HG02870 (cell line): ENCODE measurements at regions not wholly inside any gene's neighbourhood (a gene's known extent, or its start where the extent isn't known, plus 50 kb on each side); places are given as distances from the start of the nearest gene placed in this dataset.

Source experiments
- ATAC-seq: cut with Tn5 transposase; IDR thresholded peaks from one replicate; pipeline ENCODE4 v1.9.1; 2021; ENCODE audit warnings: mild to moderate bottlenecking, moderate library complexity; ENCODE audit not compliant: unreplicated experiment

DNA sequence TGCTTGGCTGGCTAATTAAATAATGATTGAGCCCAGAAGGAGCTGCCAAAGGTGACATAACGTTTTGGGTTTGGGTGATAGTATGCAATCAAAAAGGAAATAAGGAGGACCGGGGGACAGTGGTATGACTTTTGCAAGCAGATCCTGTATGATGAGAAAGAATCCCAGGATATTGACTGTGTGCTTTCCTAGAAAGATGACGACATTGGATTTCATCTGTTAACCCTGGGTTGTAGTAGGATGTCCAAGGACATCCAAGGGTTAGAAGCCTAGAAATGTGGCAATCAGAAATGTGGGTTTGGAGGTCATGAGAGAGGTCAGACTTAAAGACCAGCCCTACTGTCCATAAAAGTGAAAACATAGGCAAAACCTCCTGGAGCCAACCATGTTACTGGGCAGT, 50.3 kb upstream of the HMHB1 start:
- ATAC-seq = no peak

DNA sequence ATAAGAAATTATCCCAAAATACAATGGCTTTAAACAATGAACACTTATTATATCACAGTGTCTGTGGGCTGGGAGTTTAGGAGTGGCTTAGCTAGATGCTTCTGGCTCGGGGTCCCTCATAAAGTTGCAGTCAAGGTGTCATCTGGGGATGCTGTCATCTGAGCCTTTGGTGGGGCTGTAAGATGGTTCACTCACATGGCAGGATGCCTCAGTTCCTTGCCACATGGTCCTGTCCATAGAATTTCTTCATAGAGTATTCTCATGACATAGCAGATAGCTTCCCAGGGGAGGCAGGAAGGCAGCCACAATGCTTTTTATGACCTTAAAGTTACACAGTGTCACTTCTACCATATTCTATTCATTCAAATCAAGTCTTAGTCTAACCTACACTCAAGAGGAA, 51.2 kb upstream of the HMHB1 start:
- ATAC-seq = no peak

DNA sequence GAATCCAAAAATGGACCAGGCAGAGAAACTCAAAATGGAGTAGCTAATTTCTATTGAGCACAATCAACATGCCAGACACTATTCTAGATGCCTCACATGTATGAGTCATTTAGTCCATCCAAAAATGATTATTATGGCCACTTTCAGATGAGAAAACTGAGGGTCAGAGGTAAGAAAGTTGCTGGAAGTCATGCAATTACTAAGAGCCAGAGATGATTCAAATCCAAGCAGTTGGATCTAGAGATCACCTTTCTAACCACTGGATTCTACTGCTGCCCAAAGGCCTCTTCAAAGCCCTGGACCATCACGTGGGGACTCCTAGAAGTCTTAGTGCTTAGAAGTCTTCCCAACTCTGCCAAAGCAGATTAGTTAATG, 51.8 kb upstream of the HMHB1 start:
- peak; percentile 63 for ATAC-seq

DNA sequence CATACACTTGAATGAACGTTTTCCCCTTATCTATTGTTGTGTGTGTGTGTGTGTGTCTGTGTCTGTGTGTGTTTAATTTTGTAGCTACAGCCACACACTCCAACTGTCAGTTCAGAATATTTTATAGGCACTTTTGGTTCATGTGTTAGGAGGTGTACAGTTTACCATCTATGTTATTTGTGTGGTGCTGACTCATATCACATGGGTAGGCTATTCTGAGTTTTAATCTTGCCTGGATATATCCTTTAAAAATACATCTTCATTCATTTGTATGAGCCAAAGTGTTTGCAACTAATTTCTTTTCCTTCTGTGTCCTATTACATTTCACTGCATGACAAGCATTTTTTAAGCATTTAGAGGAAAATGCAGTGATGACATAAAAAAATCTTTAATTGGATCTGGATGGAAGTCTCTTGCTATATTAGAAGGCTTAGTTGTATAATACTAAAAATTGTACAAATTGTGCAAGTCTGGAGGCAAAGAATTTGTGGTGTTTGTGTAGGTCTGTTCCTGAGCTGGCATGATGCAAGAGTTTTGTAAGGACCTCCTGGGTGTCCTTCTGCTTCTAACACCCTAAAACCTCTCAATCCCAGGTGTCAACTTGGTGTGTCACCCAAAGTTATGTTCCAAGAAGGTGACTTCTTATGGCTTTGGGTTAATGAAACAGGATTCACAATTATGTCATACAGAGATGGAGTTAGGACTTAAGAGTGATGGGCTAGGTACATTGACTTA, 52.4 kb upstream of the HMHB1 start:
- no peak for ATAC-seq

DNA sequence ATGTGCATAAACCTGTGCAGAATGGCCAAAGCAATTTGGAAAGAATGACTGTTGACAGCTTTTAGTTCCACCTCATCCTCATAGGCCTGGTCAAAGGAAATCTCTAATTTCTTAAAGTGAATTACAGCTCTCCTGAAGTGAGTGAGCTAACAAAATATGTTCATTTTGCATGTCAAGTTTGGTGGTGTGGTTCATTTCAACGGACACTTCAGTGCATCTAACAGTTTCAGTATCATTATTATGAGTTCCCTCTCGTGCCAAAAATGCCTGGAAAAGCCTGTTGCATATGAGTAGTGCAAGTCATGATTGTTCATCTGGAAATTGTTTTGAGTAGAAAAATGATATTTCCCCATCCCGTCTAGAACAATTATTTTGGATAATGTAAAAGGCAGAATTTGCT, 53.2 kb upstream of the HMHB1 start:
- peak; percentile 73 for ATAC-seq

DNA sequence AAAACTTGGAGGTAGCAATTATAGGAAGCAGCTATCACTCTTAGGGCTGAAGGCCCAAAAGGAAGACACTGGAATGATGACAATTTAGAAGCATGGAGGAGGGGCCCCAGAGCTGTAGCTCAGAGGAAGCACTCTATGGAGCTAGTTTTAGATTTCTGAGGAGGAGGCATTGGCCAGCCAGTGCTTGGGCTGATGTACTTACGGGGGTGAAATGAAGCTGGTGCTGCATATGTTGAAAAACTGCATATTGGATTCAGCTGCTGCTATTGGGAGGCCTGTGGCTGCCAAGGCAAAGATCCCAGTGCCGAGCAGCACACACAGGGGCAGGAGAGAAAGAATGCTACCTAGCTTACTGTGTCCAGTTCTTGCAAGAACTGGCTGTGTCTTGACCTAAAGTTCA, 53.9 kb upstream of the HMHB1 start:
- no peak for ATAC-seq

DNA sequence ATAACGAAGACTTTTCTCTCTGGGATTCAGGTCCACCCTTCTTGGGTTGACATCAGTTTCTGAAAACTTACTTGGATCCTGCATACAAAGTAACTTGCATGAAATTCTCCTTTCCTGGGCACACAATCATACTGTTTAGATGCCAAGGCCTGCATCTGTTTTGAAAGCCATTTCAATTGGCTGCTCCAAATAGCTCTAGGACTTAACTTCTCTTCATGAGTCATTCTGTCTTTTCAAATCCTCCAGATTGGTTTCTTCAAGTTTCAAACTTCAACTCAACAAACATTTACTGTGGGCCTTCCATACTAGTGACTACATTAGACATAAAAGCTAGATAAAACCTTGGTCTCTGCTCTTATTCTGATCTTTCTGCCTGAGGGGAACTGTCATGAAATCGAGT, 54.8 kb upstream of the HMHB1 start:
- peak; percentile 33 for ATAC-seq

DNA sequence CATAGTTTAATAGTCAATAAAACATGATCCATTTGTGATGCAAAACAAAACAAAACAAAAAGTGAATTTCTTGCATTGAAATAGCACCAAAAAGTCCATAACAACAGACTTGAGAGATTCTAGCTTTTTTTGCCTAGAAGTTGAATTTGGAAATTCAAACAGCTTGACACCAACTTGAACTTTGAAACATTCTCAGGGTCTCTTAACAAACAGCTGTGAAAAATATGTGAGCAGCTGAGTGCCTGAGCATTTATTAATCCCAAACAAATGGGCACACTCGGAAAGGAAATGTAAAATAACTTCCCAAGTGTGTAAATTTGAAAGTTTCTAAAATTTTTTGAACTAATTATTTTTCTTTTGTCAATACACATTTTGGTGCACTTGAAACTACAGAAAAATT, 56.0 kb upstream of the HMHB1 start:
- ATAC-seq = no peak

DNA sequence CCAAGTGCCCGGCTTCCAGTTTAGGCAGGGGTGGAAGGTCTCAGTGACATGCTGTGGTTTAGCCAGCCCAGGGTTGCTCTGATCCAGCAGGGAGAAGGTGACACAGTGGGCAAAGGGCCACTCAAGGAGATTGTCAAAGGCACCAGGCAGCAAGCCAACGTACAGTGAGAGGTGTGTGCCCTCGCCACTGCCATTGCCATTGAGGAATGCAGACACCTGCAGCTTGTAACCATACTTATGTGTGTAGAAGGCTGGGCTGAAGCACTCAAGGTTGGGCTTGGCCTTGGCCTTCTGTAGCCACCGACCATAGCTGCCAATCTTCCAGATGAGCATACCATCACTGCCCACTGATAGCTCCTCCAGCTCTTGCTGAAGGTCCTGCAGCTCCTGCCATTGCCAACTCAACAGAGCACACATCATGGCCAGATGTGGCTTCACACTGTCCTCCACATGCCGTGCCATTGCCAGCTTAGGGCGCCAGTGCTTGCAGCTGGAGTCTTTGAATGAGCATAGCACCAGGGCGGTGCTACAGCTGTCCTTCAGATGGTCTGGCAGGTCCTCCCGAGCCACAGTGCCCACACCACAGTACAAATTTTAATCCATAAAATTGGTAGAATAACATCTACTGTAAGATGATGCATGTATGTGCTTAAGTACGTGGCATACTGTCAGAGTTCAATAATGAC, 59.7 kb upstream of the HMHB1 start:
- no peak for ATAC-seq

DNA sequence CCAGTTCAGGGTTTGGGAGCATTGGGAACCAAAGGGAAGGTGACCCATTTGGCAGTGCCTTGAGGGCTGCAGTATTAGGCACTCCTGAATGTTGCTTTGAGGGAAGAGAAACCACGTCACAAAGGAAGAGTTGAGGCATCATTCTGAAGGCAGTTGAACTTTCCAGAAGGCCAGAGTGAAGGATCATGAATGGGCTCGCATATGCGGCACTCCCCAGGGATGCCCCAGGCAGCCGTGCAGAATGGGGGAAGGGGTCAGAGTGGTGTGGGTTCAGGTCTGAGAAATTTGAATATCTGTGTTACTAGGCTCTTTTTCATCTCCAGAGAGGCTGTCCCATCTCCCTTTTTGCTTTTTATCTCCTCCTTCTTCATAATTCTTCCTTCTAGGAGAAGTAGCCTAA, 60.6 kb upstream of the HMHB1 start:
- ATAC-seq = no peak

DNA sequence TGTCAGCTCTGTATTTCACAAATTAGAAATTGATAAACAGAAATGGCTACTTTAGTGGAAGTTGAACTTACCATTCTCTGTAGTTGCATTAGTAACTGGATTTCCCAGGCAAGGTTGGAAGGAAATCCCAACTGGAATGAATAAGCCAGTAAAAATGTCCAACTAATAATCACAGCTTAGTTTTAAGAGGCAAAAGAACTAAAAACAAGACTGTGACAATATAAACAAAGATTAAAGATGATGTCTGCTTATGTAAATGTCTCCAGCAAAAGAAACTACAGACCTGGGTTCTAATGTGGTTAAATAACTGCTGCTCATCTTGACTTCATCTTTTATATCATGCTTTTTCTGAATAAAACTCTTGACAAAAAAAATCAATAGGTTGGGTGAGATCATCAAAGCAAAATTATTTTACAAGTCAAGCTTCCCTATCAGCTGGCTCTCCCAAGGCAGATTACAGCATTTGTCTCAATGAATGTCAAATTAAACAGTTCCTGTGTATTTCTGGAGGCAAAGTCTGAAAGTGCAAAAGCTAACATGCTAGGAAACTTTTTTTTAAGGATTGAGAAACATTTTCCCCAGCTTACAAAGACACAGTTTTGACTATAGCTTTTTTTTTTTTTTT, 62.3 kb upstream of the HMHB1 start:
- ATAC-seq = no peak

DNA sequence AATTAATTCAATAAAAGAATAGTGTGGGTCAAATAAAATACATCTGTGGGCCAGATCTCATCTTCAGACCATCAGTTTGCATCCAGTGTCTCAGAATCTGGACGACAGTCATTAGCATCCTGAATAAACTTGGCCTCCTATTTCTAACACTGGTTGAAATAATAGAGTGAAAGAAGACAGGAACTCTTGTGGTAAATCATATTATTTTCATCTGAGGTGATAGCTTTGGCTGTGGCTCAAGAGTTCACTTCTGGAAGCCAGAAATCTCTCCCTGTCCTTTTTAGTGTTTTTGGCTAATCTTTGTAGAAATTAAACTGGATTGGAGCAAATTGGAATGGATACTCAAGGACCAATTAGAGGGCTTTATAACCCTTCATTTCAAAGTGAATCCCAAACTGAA, 63.4 kb upstream of the HMHB1 start:
- no peak for ATAC-seq

DNA sequence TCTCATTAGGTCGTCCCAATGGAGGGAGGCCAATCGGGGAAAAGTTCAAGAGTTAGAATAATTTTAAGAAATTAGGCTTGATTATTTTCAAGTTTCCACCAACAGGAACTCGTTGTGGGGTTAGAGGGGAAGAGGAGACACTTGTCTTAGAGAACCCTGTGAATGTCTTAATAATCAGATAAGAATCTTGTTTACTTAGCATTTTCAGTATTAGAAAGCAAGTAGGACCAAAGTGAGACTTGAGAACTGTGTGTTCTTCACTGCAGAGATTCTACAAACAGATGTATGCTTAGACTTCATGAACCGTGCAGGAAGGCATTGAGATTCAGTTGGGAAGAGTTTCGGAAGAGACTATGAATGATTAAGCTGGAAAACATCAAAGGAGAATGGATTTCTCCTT, 69.0 kb upstream of the HMHB1 start:
- no peak for ATAC-seq

DNA sequence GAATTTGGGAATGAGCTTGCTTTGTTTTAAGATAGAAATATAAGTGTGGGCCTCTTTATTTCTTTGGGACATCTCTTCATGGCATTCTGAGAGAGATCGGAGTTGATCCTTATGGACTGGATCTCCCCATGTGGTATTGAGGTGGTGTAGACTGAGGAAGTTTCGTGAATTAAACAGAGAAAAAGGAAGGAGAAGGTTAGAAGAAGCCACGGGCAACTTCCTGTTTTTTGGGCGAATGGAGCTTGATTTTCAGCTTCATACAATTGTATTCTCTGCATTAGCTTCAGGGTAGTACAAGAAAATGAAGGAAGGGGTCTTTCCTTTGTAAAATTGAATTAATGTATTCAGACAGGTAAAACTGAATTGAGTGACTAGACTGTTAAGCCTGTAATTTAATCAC, 70.5 kb upstream of the HMHB1 start:
- ATAC-seq = no peak

DNA sequence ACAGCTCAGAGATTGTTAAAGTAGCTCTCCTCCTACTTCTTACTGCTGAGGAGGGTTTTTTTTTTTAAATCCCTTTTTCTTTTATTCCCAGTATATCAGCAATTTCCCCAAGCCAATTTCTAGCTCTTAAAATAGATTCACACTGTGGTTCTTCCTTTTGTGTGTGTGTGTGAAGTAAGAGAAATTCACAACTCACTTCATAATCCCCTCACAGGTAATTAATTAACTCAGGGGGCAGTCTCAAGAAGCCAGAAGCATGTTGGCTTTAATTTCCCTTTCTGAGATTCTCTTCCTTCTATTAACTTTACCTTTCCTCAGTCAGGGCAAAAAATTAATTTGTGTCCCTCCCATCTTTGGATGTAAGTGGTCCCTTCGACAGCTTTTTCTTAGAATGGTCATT, 71.0 kb upstream of the HMHB1 start:
- ATAC-seq = no peak

DNA sequence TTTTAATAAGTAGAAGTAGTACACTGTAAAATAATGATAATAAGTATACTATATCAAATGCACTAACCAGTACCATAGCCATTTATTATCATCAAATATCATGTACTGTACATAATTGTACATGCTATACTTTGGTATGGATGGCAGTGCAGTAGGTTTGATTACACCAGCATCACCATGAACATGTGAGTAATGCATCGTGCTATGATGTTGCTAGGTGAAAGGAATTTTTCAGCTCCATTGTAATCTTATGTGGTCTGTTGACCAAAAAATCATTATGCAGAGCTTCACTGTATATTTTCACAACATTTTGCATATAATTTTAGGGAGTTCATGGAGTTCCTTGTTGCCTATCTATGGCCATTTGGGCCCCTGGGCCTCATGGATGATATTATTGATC, 72.2 kb upstream of the HMHB1 start:
- no peak for ATAC-seq

DNA sequence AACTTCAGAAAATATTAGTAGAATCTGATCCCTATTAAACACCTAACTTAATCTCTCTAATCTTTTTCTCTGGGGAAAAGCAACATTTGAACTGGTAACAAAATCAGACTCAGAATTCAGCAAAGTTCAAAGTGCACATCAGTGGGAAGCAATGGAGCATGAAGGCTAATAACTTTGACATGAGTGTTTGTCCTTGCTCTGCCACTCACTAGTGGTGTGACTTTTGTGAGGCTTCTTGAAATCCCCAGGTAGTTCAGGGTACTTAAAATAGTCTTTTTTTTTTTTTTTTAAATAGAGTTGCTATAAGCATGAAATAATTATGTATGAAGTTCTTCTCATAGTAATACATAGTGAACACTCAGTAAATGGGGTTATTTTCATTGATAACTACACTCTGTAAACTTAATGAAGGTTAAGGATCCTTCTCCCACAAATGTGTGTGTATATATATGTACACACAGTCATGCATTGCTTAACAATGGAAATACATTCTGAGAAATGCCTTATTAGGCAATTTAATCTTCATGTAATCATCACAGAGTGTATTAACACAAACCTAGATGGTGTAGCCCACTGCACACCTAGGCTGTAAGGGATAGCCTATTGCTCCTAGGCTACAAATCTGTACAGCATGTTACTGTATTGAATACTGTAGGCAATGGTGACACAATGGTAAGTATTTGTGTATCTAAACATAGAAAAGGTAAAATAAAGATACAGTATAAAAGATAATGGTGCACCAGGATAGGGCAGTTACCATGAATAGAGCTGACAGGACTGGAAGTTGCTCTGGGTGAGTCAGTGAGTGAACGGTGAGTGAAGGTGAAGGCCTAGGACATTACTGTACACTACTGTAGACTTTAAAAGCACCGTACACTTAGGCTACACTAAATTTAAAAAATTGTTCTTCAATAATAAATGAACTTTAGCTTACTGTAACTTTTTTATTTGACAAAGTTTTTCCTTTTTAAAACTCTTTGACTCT, 73.3 kb upstream of the HMHB1 start:
- ATAC-seq = no peak

DNA sequence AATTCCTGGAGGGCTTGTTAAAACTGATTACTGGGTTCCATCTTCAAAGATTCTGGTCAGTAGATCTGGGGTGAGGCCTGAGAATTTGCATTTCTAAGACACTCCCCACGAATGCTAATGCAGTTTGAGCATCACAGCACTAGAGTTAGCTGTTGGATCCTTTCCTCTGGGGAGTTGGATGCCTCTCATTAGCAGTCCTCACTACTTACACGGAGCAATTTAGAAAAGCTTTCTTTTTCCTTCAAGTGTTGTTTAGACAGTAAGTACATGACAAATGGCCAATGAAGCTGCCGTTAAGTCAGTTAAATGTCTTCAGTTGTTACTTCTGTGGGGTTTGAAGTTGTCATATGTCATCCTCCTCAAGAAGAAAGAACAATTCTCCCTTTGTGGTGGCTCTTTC, 74.9 kb upstream of the HMHB1 start:
- no peak for ATAC-seq

DNA sequence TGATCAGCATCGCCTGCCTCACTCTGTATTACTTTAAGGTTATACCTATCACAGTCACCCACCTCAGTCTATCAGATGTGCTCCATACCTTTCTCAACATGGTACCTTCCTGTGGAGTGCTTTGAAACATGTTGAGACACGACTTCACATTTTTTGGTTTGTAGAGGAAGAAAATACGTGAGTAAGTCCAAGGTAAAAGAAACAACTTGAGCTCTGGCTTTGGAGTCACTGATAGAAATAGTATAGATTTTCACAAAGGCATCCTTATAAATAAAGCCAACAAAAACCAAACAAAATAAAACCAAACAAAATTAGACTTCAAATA, 77.5 kb upstream of the HMHB1 start:
- ATAC-seq = no peak

DNA sequence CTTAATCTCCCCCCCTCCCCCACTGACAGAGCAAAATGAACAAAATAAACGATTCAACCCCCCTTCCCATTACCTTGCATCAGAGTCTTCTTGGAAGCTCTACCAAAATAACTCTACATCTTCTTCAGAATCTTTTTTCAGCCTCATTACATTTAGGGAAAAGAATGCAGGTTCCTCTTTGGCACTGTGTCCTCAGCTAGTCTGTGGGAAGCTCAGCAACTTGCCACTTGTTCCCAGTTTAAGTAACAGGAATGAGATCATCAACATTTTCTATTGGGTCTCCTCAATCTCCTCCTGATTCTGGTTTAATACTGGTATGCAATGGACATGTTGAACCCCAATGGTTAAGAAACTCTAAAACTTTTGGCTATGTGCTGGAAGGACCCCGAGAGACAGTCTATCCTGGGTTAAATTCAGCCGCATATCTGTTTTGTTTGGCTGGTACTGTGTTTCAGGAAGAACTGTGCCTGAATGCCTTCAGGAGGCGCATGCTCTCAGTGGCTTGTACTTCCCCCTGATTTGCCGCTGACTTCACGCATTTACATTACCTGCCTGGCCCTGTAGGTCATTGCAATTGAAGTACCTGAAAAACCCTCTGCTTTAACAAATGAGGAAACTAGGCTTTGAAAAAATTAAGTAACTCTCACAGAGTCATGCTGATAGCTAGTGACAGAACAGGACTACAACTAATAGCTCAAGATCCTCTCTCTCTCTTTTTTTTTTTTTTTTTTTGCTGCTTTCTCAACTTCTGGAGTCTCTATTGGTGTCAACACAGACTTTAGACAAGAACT, 78.1 kb upstream of the HMHB1 start:
- ATAC-seq = no peak

DNA sequence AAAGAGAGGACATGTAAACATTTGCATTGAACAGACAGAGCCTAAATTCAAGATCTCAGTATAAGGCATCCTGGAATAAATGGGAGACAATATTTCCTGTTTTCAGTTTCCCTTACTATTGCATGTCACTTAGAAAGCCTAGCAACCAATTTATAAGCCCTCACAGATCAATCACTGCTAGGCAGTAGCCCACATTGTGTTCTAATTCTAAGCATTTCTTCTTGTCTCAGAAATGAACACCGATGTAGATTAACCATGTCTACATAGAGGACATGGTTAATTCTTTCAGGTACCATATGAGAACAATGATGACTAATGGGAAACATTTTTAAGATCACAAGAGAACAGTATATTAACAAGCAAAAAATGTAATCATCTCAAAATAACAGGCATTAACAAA, 79.6 kb upstream of the HMHB1 start:
- no peak for ATAC-seq
